WTC11 (cell line): ENCODE measurements at regions not wholly inside any gene's neighbourhood (a gene's known extent, or its start where the extent isn't known, plus 50 kb on each side); places are given as distances from the start of the nearest gene placed in this dataset.

Experiments
- ATAC-seq: fragments of 200-7000 bp; cut with Tn5 transposase; 2 replicates; pipeline ENCODE4 v1.10.0; 2021; ENCODE audit warnings: mild to moderate bottlenecking, moderate library complexity
- CTCF ChIA-PET: fragments of 300-600 bp; sonication (Branson Sonifier 250); formaldehyde crosslinking; loops from one replicate; lab custom pipeline; 2021; ENCODE audit warnings: antibody characterized with exemption; lab: Charles Lee
- POLR2A ChIA-PET: fragments of 350-600 bp; sonication (Branson Sonifier 250); formaldehyde crosslinking; loops from one replicate; lab custom pipeline; 2021; ENCODE audit warnings: antibody characterized with exemption; lab: Charles Lee
- DNase-seq: peaks from one replicate; pipeline ENCODE4 v3.0.0; 2021; ENCODE audit warnings: low spot score
- H3K27ac Mint-ChIP-seq: 2 replicates; pipeline ENCODE4 v1.8.0; 2021; ENCODE audit warnings: mixed read lengths
- H3K27me3 Mint-ChIP-seq: 2 replicates; pipeline ENCODE4 v1.8.0; 2021; ENCODE audit warnings: low read depth, mild to moderate bottlenecking, moderate library complexity, mixed read lengths
- H3K36me3 Mint-ChIP-seq: 2 replicates; pipeline ENCODE4 v1.8.0; 2021; ENCODE audit warnings: mixed read lengths
- H3K4me1 Mint-ChIP-seq: 2 replicates; pipeline ENCODE4 v1.8.0; 2022; ENCODE audit warnings: mixed read lengths
- H3K4me3 Mint-ChIP-seq: 2 replicates; pipeline ENCODE4 v1.8.0; 2021; ENCODE audit warnings: mild to moderate bottlenecking, moderate library complexity, mixed read lengths
- H3K9me3 Mint-ChIP-seq: 2 replicates; pipeline ENCODE4 v1.8.0; 2021; ENCODE audit warnings: mixed read lengths
- ATF1 ChIP-seq: sonication (generic); formaldehyde crosslinking; IDR thresholded peaks from 2 replicates; pipeline ENCODE4 v1.8.1; 2023; ENCODE audit warnings: mild to moderate bottlenecking, moderate library complexity, missing genetic modification reagents
- ATF2 ChIP-seq: sonication (generic); formaldehyde crosslinking; IDR thresholded peaks from 2 replicates; pipeline ENCODE4 v1.8.1; 2022; ENCODE audit warnings: low read depth, missing genetic modification reagents, borderline replicate concordance
- E2F1 ChIP-seq: sonication (generic); formaldehyde crosslinking; IDR thresholded peaks from 2 replicates; pipeline ENCODE4 v1.8.0; 2022; ENCODE audit warnings: mild to moderate bottlenecking, missing genetic modification reagents
- ETV6 ChIP-seq: sonication (generic); formaldehyde crosslinking; IDR thresholded peaks from 2 replicates; pipeline ENCODE4 v1.8.1; 2022; ENCODE audit warnings: mild to moderate bottlenecking, missing genetic modification reagents
- HMGXB4 ChIP-seq: sonication (generic); formaldehyde crosslinking; IDR thresholded peaks from 2 replicates; pipeline ENCODE4 v1.8.1; 2023; ENCODE audit warnings: mild to moderate bottlenecking, moderate library complexity, missing genetic modification reagents
- IRF2 ChIP-seq: sonication (generic); formaldehyde crosslinking; IDR thresholded peaks from 2 replicates; pipeline ENCODE4 v1.8.0; 2022; ENCODE audit warnings: low read depth, missing genetic modification reagents, borderline replicate concordance
- KAT7 ChIP-seq: sonication (generic); formaldehyde crosslinking; IDR thresholded peaks from 2 replicates; pipeline ENCODE4 v1.8.1; 2023; ENCODE audit warnings: missing genetic modification reagents, mild to moderate bottlenecking, borderline replicate concordance
- MAX ChIP-seq: sonication (generic); formaldehyde crosslinking; IDR thresholded peaks from 2 replicates; pipeline ENCODE4 v1.8.0; 2022; ENCODE audit warnings: mild to moderate bottlenecking, missing genetic modification reagents
- NFYB ChIP-seq: sonication (generic); formaldehyde crosslinking; conservative IDR thresholded peaks from 2 replicates; pipeline ENCODE4 v1.8.0; 2022; ENCODE audit warnings: low read depth, missing genetic modification reagents
- TEAD1 ChIP-seq: sonication (generic); formaldehyde crosslinking; IDR thresholded peaks from 2 replicates; pipeline ENCODE4 v1.8.0; 2022; ENCODE audit warnings: mild to moderate bottlenecking, missing genetic modification reagents
- ZNF219 ChIP-seq: sonication (generic); formaldehyde crosslinking; IDR thresholded peaks from 2 replicates; pipeline ENCODE4 v1.8.0; 2023; ENCODE audit warnings: missing genetic modification reagents, mild to moderate bottlenecking, borderline replicate concordance
- TF ChIP-seq, protein P1 (sequence below): sonication (generic); formaldehyde crosslinking; IDR thresholded peaks from 2 replicates; pipeline ENCODE4 v1.8.1; 2022; ENCODE audit warnings: missing genetic modification reagents, borderline replicate concordance
- TF ChIP-seq, protein P2 (sequence below): sonication (generic); formaldehyde crosslinking; IDR thresholded peaks from 2 replicates; pipeline ENCODE4 v1.8.1; 2022; ENCODE audit warnings: mild to moderate bottlenecking, missing genetic modification reagents, moderate library complexity, borderline replicate concordance

DNA sequence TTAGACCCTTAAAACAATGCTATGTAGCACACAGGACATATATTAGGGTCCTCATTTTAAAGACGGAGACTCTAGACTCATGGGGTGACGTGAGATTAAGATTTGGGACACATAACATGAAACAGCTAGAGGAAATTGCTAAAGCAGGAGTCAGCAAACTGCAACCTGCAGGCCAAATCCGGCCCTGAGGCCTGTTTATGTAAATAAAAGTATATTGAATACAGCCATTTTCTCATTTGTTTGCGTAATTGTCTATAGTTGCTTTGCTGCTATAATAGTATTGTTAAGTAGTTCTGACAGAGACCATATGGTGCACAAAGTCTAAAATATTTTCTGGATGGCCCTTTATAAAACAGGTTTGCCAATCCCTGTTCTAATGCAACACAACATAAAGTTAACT, 115.5 kb downstream of the TMCO5A start:
- TF ChIP-seq ATF2 (CRISPR knock-in tag) (no peak), MAX (CRISPR knock-in tag) (no peak), KAT7 (no peak), TEAD1 (no peak)
- CTCF ChIA-PET = no interaction called here
- Mint-ChIP-seq H3K4me3 (no peak overlapping the region), H3K27me3 (no peaks in the 10 kb centered on the region; the same call in 1 of the 2 replicates), H3K9me3 (peaks cover 5% of the 10 kb centered on the region), H3K27ac (no peak overlapping the region), H3K4me1 (0 out of 2 replicates have a peak, but pooled peaks cover 3% of the 10 kb centered on the region), H3K36me3 (no peaks in the 10 kb centered on the region)
- POLR2A ChIA-PET = no interaction called here
- ATAC-seq (no peak), DNase-seq (no peak)

- no peak for DNase-seq
These were observed 116.3 kb downstream of the TMCO5A start for GRCh38 chr15:38050529-38051448.

GRCh38 chr15:38053205-38053604, 118.8 kb downstream of the TMCO5A start:
- H3K4me1 Mint-ChIP-seq = peaks cover 12% of the 10 kb centered on the region
- H3K4me3 Mint-ChIP-seq = no peak overlapping the region
- no peaks in the 10 kb centered on the region for H3K36me3 Mint-ChIP-seq
- ATAC-seq (no peak), DNase-seq (no peak)
- no peaks in the 10 kb centered on the region for H3K27me3 Mint-ChIP-seq
- no peaks in the 10 kb centered on the region for H3K9me3 Mint-ChIP-seq
- H3K27ac Mint-ChIP-seq = no peak overlapping the region
- no peak for TF ChIP-seq ETV6 (CRISPR knock-in tag)
- TF ChIP-seq ZNF219 (CRISPR knock-in tag) = no peak
- TF ChIP-seq, protein P1, sequence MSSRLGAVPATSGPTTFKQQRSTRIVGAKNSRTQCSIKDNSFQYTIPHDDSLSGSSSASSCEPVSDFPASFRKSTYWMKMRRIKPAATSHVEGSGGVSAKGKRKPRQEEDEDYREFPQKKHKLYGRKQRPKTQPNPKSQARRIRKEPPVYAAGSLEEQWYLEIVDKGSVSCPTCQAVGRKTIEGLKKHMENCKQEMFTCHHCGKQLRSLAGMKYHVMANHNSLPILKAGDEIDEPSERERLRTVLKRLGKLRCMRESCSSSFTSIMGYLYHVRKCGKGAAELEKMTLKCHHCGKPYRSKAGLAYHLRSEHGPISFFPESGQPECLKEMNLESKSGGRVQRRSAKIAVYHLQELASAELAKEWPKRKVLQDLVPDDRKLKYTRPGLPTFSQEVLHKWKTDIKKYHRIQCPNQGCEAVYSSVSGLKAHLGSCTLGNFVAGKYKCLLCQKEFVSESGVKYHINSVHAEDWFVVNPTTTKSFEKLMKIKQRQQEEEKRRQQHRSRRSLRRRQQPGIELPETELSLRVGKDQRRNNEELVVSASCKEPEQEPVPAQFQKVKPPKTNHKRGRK (CRISPR knock-in tag) = no peak
- no peak for TF ChIP-seq E2F1 (CRISPR knock-in tag)
- CTCF ChIA-PET = no interaction called here
- POLR2A ChIA-PET = no interaction called here

More at GRCh38 chr15:38050529-38051448, 116.3 kb downstream of the TMCO5A start:
- no peak for ATAC-seq
- H3K27me3 Mint-ChIP-seq = no peaks in the 10 kb centered on the region; the same call in 1 of the 2 replicates
- CTCF ChIA-PET = no interaction called here
- no peak overlapping the region for H3K27ac Mint-ChIP-seq
- TF ChIP-seq ATF1 (CRISPR knock-in tag) (no peak), NFYB (CRISPR knock-in tag) (no peak), HMGXB4 (CRISPR knock-in tag) (no peak), IRF2 (no peak), MAX (CRISPR knock-in tag) (no peak)
- TF ChIP-seq, protein P2, sequence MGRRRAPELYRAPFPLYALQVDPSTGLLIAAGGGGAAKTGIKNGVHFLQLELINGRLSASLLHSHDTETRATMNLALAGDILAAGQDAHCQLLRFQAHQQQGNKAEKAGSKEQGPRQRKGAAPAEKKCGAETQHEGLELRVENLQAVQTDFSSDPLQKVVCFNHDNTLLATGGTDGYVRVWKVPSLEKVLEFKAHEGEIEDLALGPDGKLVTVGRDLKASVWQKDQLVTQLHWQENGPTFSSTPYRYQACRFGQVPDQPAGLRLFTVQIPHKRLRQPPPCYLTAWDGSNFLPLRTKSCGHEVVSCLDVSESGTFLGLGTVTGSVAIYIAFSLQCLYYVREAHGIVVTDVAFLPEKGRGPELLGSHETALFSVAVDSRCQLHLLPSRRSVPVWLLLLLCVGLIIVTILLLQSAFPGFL (CRISPR knock-in tag) = no peak
- H3K4me1 Mint-ChIP-seq = 0 out of 2 replicates have a peak, but pooled peaks cover 3% of the 10 kb centered on the region
- POLR2A ChIA-PET = no interaction called here
- no peaks in the 10 kb centered on the region for H3K36me3 Mint-ChIP-seq
- H3K9me3 Mint-ChIP-seq = peaks cover 5% of the 10 kb centered on the region
- H3K4me3 Mint-ChIP-seq = no peak overlapping the region
